Smooth muscle cell (in vitro differentiated cells): ENCODE measurements at regions not wholly inside any gene's neighbourhood (a gene's known extent, or its start where the extent isn't known, plus 50 kb on each side); places are given as distances from the start of the nearest gene placed in this dataset.

Experiments used
- DNase-seq: peaks from one replicate; lab custom pipeline; 2025; ENCODE audit not compliant: unreplicated experiment; lab: John Stamatoyannopoulos, UW
- H2AFZ ChIP-seq: fragments of 200-600 bp; sonication (generic); 2 replicates; pipeline ENCODE4 v1.6.0; 2016; ENCODE audit warnings: antibody characterized with exemption, low read depth, mild to moderate bottlenecking
- H3F3A ChIP-seq: fragments of 200-600 bp; sonication (generic); 2 replicates; pipeline ENCODE4 v1.6.0; 2017; ENCODE audit warnings: antibody characterized with exemption, low read depth
- H3K27ac ChIP-seq: fragments of 200-600 bp; sonication (generic); 2 replicates; pipeline ENCODE4 v1.5.1; 2016; ENCODE audit warnings: low read depth, mild to moderate bottlenecking
- H3K27me3 ChIP-seq: fragments of 200-600 bp; sonication (generic); 2 replicates; pipeline ENCODE4 v1.6.1; 2016; ENCODE audit warnings: low read depth, mild to moderate bottlenecking
- H3K36me3 ChIP-seq: fragments of 200-600 bp; sonication (generic); 2 replicates; pipeline ENCODE4 v1.5.1; 2016; ENCODE audit warnings: low read depth
- H3K4me1 ChIP-seq: fragments of 200-600 bp; sonication (generic); 2 replicates; pipeline ENCODE4 v1.5.1; 2016; ENCODE audit warnings: low read depth
- H3K4me2 ChIP-seq: fragments of 200-600 bp; sonication (generic); 2 replicates; pipeline ENCODE4 v1.6.0; 2016; ENCODE audit warnings: mild to moderate bottlenecking
- H3K4me3 ChIP-seq: fragments of 200-600 bp; sonication (generic); 2 replicates; pipeline ENCODE4 v1.5.1; 2016; ENCODE audit warnings: mild to moderate bottlenecking
- H3K79me2 ChIP-seq: fragments of 200-600 bp; sonication (generic); 2 replicates; pipeline ENCODE4 v1.6.0; 2016; ENCODE audit warnings: low read depth, mild to moderate bottlenecking
- H3K9ac ChIP-seq: fragments of 200-600 bp; sonication (generic); 2 replicates; pipeline ENCODE4 v1.6.0; 2016; ENCODE audit warnings: low read depth
- H3K9me3 ChIP-seq: fragments of 200-600 bp; sonication (generic); replicated peaks from 2 replicates; pipeline ENCODE4 v1.5.1; 2016; ENCODE audit warnings: low read depth
- H4K20me1 ChIP-seq: fragments of 200-600 bp; sonication (generic); 2 replicates; pipeline ENCODE4 v1.6.0; 2016; ENCODE audit warnings: low read depth
- WGBS: methylation state at CpG from one replicate; pipeline ENCODE4 v1.1.7; 2016; ENCODE audit warnings: low lambda C conversion rate; 5-methylcytosine and 5-hydroxymethylcytosine counted together
- TF ChIP-seq, protein P1 (sequence below): fragments of 200-600 bp; sonication (generic); IDR thresholded peaks from 2 replicates; pipeline ENCODE4 v1.5.1; 2017; ENCODE audit warnings: borderline replicate concordance, mild to moderate bottlenecking, antibody characterized with exemption; ENCODE audit not compliant: insufficient read depth, poor library complexity, severe bottlenecking

DNA sequence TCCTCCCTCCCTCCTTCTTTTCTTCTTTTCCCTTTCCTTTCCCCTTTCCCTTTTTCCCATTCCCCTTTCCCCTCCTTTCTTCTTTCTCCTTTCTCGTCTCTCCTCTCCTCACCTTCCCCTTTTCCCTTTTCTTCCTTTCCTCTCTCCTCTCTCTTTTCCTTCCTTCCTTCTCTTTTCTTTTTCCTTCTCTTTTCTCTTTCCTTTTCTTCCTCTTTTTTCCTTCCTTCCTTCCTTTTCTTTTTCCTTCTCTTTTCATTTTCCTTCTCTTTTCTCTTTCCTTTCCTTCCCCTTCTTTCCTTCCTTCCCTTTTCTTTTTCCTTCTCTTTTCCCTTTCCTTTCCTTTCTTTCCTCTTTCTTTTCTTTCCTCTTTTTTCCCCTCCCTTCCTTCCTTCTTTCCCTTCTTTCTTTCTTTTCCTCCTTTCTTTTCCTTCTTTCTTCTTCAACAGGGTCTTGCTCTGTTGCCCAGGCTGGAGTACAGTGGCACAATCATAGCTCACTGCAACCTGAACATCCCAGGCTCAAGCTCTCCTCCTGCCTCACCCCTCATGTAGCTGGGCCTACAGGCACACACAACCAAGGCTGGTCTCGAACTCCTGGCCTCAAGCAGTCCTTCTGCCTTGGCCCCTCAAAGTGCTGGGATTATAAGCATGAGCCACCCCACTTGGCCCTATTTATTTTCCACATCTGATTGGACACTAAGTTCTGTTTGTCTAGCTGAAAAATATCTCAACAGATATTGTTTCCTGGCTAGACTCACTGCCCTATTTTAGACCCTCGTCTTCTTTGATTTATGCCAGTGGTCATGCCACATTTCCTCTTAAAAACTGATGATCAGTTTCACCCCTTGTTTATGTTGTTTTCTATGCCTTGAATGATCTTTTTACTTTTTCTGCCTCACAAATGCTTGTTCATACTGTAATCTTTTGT, 57.1 kb upstream of the MACF1 start:
- Histone ChIP-seq H3K27me3 (no peaks in the 10 kb centered on the region), H3K9ac (no peak overlapping the region), H3K79me2 (peaks cover 99% of the 10 kb centered on the region), H3K9me3 (no peaks in the 10 kb centered on the region), H3K4me3 (no peak overlapping the region), H3K36me3 (no peaks in the 10 kb centered on the region), H2AFZ (no peak overlapping the region), H3K4me1 (peaks cover 68% of the 10 kb centered on the region), H3F3A (no peaks in the 10 kb centered on the region), H4K20me1 (peaks cover 98% of the 10 kb centered on the region), H3K4me2 (no peak overlapping the region), H3K27ac (no peak overlapping the region)
- 90% methylated on average over 3 of the region's 3 CpGs for WGBS
- TF ChIP-seq, protein P1, sequence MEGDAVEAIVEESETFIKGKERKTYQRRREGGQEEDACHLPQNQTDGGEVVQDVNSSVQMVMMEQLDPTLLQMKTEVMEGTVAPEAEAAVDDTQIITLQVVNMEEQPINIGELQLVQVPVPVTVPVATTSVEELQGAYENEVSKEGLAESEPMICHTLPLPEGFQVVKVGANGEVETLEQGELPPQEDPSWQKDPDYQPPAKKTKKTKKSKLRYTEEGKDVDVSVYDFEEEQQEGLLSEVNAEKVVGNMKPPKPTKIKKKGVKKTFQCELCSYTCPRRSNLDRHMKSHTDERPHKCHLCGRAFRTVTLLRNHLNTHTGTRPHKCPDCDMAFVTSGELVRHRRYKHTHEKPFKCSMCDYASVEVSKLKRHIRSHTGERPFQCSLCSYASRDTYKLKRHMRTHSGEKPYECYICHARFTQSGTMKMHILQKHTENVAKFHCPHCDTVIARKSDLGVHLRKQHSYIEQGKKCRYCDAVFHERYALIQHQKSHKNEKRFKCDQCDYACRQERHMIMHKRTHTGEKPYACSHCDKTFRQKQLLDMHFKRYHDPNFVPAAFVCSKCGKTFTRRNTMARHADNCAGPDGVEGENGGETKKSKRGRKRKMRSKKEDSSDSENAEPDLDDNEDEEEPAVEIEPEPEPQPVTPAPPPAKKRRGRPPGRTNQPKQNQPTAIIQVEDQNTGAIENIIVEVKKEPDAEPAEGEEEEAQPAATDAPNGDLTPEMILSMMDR = no peak
- DNase-seq = no peak

DNA sequence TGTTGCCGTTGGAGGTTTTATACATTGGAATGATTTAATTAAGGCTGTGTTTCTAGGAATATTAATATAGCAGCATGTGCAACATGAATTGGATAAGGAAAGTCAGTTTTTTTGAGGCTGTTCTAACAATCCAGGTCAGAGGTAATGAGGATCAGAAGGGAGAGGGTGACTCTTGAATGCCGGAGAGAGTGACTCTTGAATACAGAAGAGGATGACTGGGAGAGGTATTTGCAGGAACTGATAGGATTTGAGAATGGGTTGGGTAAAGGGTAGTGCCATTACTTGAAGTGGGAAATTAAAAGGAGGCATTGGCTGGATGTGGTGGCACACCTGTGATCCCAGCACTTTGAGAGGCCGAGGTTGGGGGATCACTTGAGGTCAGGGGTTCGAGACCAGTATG, 55.6 kb upstream of the MACF1 start:
- Histone ChIP-seq H3K4me3 (no peak overlapping the region), H3K36me3 (no peaks in the 10 kb centered on the region), H3F3A (peaks cover 3% of the 10 kb centered on the region), H3K27ac (no peak overlapping the region), H3K9me3 (no peaks in the 10 kb centered on the region), H3K4me1 (peaks cover 73% of the 10 kb centered on the region), H3K27me3 (no peaks in the 10 kb centered on the region), H3K9ac (no peak overlapping the region), H3K79me2 (peaks cover 94% of the 10 kb centered on the region), H4K20me1 (peaks cover 98% of the 10 kb centered on the region), H2AFZ (no peak overlapping the region), H3K4me2 (no peak overlapping the region)
- TF ChIP-seq, protein P1 = no peak
- WGBS = 95% methylated on average over 4 of the region's 4 CpGs
- DNase-seq = no peak

DNA sequence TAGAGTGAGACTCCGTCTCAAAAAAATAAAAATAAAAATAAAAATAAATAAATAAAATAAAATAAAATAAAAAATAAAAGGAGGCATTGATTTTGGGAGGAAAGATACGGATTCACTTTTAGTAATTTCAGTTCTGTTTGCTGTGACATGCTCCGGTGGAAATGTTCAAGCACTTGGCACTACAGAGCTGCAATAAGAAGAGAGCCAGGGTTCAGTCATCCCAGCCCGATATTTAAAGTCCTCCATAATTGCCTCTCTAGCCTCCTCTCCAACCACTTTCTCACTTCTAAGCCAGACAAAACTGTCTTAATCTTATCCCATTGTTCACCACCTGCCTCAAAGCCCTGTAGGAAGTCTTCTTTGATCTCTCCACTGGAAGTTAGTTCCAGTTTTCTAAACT, 55.0 kb upstream of the MACF1 start:
- Histone ChIP-seq H3K4me3 (no peak overlapping the region), H3K9ac (no peak overlapping the region), H3K27me3 (no peaks in the 10 kb centered on the region), H3K36me3 (no peaks in the 10 kb centered on the region), H2AFZ (no peak overlapping the region), H3F3A (peaks cover 5% of the 10 kb centered on the region), H3K4me2 (no peak overlapping the region), H3K27ac (no peak overlapping the region), H3K9me3 (no peaks in the 10 kb centered on the region), H3K4me1 (peaks cover 74% of the 10 kb centered on the region), H3K79me2 (peaks cover 92% of the 10 kb centered on the region), H4K20me1 (peaks cover 98% of the 10 kb centered on the region)
- WGBS = 78% methylated on average over 4 of the region's 4 CpGs
- no peak for DNase-seq
- TF ChIP-seq, protein P1 = no peak
